A673 (cell line): ENCODE measurements at regions not wholly inside any gene's neighbourhood (a gene's known extent, or its start where the extent isn't known, plus 50 kb on each side); places are given as distances from the start of the nearest gene placed in this dataset.

Experiments used
- EZH2 ChIP-seq: fragments of 200-600 bp; sonication (generic); IDR thresholded peaks from 2 replicates; pipeline ENCODE4 v1.6.1; 2017; ENCODE audit warnings: borderline replicate concordance, low read depth, mild to moderate bottlenecking, mixed read lengths, antibody characterized with exemption, low read length; ENCODE audit not compliant: poor library complexity, severe bottlenecking
- TF ChIP-seq, protein P1 (sequence below): fragments of 300-800, 200-600 bp; sonication (generic); conservative IDR thresholded peaks from 2 replicates; pipeline ENCODE4 v1.5.1; 2017; ENCODE audit warnings: low read depth, mild to moderate bottlenecking, antibody characterized with exemption, low read length, moderate library complexity, mixed read lengths

DNA sequence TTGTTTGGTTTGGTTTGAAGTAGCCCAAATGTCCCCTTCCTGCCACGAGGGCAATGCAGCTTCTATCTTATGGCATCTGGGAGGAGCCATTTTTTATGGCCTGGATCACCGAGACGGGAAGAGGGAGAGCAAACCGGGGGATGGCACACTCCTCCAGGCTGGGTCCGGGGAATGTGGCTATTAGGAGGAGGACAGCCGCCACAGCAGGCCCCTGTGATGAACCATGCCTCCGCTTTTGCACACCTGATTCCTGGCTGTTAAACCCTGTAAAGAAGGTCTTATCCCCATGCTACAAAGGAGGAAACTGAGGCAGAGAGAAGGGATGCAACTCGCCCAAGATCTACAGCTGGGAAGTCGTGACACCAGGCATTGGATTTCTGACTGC lies 157.6 kb downstream of the OR4M2 start:
- TF ChIP-seq EZH2, result no peak
- TF ChIP-seq, protein P1, sequence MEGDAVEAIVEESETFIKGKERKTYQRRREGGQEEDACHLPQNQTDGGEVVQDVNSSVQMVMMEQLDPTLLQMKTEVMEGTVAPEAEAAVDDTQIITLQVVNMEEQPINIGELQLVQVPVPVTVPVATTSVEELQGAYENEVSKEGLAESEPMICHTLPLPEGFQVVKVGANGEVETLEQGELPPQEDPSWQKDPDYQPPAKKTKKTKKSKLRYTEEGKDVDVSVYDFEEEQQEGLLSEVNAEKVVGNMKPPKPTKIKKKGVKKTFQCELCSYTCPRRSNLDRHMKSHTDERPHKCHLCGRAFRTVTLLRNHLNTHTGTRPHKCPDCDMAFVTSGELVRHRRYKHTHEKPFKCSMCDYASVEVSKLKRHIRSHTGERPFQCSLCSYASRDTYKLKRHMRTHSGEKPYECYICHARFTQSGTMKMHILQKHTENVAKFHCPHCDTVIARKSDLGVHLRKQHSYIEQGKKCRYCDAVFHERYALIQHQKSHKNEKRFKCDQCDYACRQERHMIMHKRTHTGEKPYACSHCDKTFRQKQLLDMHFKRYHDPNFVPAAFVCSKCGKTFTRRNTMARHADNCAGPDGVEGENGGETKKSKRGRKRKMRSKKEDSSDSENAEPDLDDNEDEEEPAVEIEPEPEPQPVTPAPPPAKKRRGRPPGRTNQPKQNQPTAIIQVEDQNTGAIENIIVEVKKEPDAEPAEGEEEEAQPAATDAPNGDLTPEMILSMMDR, result no peak
